ENCODE measurements at regions not wholly inside any gene's neighbourhood (a gene's known extent, or its start where the extent isn't known, plus 50 kb on each side); places are given as distances from the start of the nearest gene placed in this dataset.

- DNase-seq (ENCODE audit: low read depth): no peak
Measured at GRCh38 chr13:40456979-40457553, 209.4 kb downstream of the FOXO1 start.

GRCh38 chr13:40457929-40458719 lies 208.3 kb downstream of the FOXO1 start:
- DNase-seq (ENCODE audit: low read depth): no peak

DNA sequence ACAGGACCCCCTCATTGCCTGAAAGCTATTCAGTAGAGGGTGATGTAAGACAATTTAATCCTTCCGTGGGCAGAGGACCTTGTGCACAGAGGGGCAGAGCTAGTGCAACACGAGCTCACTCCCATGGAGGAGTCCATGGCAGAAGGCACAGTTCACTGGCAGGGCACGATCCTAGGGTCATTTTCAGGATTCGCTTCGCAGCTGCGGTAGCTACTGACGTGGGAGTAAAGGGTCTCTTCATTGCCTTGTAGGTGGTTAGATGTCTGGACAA lies 207.8 kb downstream of the FOXO1 start:
- DNase-seq (ENCODE audit: low read depth): no peak

GRCh38 chr13:40460116-40460515 lies 206.3 kb downstream of the FOXO1 start:
- no peak for DNase-seq (ENCODE audit: low read depth)

DNA sequence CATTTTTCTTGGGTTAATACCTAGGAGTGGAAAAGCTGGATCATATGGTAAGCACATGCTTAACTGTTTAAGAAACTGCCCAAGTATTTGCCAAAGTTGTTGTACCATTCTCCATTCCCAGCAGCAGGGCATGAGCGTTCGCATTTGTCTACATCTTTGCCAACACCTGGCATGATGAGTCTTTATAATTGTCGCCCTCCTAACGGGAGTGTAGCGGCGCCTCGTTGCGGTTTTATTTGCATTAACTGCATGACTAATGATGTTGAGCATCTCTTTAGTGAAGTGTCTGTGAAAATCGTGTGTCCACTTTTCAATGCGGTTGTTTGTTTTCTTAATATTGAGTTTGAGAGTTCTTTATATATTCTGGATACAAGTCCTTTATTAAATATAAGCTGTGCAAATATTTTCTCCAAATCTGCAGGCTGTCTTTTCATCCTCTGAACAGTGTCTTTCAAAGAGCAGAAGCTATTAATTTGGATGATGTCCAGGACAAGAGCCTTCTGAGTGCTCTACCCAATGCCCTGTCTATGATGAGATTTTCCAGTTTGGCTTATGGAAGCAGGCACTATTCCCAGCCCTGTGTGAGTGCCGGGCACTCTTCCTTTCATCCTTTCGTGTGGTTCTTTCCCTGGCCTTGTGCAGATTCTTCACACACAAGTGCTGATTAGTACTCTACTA lies 202.0 kb downstream of the FOXO1 start:
- DNase-seq (ENCODE audit: low read depth): no peak

DNA sequence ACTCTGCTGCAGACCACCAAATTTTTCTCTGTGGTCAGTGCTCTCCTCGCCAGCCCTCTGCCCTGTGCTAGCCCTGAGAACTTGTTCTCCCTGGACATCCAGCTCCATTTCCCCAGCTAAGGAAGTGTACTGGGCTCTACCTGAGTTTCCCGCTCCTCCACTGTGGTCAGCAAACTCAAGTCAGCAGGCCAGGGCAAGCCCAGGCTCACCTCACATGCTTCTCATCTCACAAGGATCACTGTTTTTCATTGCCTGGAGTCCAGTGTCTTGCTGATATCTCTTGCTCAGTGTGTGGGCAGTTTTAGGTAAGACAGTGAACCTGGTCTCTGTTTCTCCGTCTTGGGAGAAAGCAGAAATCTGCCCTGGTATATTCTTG lies 201.4 kb downstream of the FOXO1 start:
- no peak for DNase-seq (ENCODE audit: low read depth)

GRCh38 chr13:40466272-40466671 lies 200.2 kb downstream of the FOXO1 start:
- DNase-seq (ENCODE audit: low read depth): no peak

DNA sequence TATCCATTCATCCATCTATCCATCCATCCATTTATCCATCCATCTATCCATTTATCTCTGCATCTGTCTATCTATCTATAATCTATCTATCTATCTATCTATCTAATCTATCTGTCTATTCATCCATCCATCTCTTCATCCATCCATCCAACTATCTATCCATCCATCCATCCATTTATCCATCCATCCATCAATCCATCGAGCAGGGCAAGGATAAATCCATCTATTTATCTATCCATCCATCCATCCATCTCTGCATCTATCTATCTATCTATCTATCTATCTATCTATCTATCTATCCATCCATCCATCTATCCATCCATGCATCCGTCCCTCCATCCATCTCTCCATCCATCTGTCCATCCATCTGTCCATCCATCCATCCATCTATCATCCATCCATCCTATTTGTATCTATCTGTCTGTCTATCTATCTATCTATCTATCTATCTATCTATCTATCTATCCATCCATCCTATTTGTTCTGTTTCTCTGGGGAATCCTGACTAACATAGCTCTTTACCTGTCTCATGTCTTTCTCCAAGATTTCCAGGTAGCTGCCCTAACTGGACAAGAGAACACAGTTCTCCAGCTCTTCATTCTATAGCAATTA lies 198.1 kb downstream of the FOXO1 start:
- DNase-seq (ENCODE audit: low read depth): no peak

GRCh38 chr13:40469581-40470310 lies 196.7 kb downstream of the FOXO1 start:
- no peak for DNase-seq (ENCODE audit: low read depth)

DNA sequence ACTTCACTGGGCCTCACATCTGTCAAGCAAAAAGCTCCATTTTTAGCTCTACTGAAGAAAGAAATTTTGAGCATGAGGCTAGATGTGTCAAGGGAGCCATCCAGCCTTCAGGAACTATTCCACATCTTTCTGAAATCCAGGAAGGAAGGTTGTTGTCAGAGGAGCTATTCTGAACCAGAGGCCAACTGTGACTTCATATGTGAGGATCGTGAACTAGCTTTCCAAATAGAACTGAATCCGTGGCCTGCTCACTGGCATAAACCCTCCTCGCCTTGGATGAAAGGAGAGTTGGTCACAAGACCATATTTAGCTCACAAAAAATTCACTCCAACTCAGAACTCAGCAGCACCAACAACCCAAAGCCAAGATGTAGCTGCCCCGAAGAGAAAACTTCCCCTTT lies 195.8 kb downstream of the FOXO1 start:
- no peak for DNase-seq (ENCODE audit: low read depth)

- no peak for DNase-seq (ENCODE audit: low read depth)
Measured at GRCh38 chr13:40471076-40471475, 195.4 kb downstream of the FOXO1 start.

DNA sequence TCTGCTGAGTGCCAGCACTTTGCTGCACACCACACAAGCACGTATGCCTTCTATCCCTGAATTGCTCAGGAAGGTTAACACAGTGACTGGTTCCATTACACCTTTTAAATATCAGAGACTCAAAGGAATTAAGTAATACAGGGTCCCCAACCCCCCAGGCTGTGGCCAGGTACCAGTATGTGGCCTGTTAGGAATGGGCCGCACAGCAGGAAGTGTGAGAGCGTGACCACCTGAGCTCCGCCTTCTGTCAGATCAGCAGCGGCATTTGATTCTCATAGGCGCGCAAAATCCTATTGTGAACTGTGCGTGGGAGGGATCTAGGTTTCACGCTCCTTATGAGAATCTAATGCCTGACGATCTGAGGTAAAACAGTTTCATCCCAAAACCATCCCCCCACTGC lies 194.5 kb downstream of the FOXO1 start:
- no peak for DNase-seq (ENCODE audit: low read depth)

GRCh38 chr13:40472427-40473220 lies 193.8 kb downstream of the FOXO1 start:
- DNase-seq (ENCODE audit: low read depth): no peak

DNA sequence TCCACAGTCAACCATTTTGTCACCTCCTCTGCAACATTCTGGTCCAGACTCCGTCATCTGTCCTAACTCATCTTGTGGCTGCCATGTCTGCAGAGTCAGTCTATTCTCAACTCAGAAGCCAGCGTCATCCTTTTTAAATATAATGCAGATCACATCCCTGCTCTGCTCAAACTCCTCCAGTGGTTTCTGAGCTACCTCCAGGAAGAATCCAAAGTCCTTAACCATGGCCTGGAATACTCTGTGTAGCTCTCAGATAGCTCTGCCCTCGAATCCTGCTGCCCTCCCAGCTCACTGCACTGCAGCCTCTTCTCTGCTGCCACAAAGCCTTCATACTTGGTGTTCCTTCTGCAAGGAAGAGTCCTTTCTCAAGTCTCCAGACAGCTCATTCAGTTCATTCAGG lies 190.8 kb downstream of the FOXO1 start:
- no peak for DNase-seq (ENCODE audit: low read depth)

GRCh38 chr13:40476175-40476958 lies 190.1 kb downstream of the FOXO1 start:
- DNase-seq (ENCODE audit: low read depth): no peak

- no peak for DNase-seq (ENCODE audit: low read depth)
Measured at GRCh38 chr13:40477623-40478608, 188.5 kb downstream of the FOXO1 start.

- no peak for DNase-seq (ENCODE audit: low read depth)
Measured at GRCh38 chr13:40478775-40479174, 187.7 kb downstream of the FOXO1 start.

GRCh38 chr13:40479196-40479845 lies 187.1 kb downstream of the FOXO1 start:
- no peak for DNase-seq (ENCODE audit: low read depth)

Data from fibroblast of the conjunctiva (primary cell).